Stimulated activated CD8-positive, alpha-beta memory T cell treated with anti-CD3 and anti-CD28 coated beads, Interleukin-7, amount 100 ng/mL, for 48 hours (primary cell): ENCODE measurements at regions not wholly inside any gene's neighbourhood (a gene's known extent, or its start where the extent isn't known, plus 50 kb on each side); places are given as distances from the start of the nearest gene placed in this dataset.
"Not testable (repeated sequence)": the region's sequence is repeated elsewhere in the genome, so short reads cannot be mapped to it uniquely, and the experiment has no call there.

Experiments
- DNase-seq, 2 donors: peaks; one replicate each; pipeline ENCODE4 v3.0.0-alpha.2; 2020; ENCODE audit warnings: low read depth in 1 of 2; ENCODE audit errors: extremely low read depth in 1 of 2

DNA sequence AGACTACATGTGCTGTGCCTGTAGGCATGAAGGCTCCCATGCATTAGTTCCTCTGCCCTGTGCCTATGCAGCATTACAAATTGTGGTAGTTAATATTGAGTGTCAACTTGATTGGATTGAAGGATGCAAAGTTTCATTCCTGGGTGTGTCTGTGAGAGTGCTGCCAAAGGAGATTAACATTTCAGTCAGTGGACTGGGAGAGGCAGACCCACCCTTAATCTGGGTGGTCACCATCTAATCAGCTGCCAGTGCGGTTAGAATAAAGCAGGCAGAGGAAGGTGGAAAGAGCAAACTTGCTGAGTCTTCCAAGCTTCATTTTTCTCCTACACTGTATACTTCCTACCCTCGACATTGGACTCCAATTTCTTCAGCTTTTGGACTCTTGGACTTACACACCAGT is 460.2 kb upstream of the SMIM31 start:
- no peak for DNase-seq

DNA sequence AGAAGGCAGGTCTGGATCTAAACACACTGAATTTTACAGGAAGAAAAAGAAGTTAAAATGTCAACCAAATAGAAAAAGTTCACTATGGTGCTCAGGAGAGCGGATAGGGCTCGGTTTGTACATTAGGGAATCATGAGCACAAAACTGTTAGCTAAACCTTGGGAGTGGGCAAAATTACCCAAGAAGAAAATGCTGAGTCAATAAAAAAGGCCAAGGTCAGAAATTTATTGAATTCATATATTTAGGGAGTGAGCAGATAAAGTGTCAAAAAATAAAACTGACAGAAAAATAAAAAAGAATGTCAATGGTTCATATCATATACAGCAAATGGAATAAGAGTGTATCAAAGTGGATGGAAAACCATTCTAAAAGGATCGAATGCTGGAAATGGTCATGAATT is 452.5 kb upstream of the SMIM31 start:
- DNase-seq, result no peak

DNA sequence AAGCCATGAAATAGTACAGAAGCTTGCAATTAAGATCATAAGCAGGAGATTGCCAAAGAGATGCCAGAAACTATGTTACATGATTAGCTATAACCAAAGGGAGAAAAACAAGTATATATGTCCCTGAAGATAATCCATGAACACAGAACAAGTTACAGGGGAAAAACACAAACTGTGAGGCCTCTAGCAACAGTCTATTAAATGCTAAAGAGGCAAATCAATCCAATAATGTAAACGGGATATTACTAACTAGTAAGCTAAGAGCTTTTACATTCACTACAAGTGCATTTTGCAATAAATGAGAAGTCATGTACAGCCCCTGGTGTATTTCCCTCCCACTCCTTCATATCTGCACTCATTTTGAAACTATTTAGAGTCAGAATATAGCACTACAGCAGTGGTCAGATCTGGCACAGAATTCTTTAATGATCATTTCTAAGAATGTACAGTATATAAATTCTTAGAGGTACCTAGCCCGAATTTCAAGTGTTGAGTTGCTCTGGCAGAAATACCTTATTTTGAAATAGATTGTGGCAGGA is 449.8 kb upstream of the SMIM31 start:
- no peak for DNase-seq

DNA sequence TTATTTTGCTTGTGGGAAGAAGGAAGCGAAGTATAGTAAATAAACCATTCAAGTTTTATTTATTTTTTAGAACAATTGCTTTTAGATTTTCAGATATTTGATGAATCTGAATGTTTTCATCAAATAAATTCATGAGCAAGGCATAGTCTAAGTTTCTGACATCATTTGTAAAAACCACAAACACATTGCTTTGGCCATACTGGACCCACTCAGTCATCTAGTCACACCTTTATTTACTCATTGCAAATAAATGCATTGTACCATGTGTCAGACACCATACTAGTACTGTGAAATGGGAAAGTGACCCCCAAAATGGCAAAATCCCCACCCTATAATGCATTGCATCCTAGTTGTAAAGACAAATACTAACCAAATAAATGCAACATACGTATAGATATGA is 449.1 kb upstream of the SMIM31 start:
- no peak for DNase-seq

DNA sequence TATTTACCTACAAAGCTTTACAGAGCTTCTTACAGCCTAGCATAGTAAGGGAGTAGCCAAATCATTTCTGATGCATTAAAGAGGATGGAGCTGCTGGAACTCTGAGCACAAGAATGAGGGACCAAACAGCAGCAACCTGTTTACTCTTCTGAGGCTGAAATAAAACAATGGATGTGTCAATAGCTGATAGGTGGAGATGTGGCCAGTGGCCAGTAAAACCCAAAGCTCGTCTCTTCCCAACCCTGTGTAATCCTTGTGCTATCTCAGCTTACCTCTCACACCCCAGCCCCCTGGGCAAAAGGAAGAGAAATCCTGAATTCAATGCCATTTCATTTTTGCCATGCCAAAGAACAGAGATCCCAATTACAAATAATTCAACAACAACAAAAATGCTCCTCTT is 446.7 kb upstream of the SMIM31 start:
- DNase-seq, result no peak

DNA sequence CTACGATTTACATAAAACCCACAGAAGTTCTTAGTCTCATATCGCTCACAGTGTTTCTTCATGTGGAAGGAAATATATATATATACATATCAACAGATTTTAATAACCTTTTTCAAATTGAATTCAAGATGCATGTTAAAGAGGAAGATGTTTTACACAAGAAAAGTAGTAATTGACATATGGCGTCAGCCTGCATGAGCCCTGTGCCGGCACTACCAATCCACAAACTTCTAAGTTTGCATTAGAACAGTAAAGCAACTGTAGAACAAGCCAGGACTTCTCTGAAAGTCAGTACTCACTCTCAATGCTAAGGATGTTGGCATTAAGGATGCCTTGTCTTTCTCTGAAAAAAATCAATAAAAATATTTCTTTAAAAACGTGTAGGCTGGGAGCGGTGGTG is 441.3 kb upstream of the SMIM31 start:
- no peak for DNase-seq

DNA sequence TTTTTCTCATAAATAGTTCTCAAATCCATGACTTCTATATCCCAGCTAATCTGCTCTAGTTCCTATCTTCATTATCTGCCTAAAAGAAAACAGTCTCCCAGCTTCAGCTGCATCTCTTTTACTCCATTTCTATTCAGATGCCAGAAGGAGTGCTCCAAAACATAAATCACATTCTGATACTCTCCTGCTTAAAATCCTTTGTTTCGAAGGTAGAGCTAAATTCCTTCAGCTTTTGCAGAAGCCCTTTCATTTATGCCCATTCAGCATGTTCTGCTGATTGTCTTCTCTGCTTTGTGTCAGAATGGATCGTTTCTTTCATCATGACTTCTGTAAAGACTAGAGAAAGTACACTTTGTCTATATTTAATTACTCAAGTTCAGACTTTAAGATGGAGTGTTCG is 440.1 kb upstream of the SMIM31 start:
- no peak for DNase-seq

DNA sequence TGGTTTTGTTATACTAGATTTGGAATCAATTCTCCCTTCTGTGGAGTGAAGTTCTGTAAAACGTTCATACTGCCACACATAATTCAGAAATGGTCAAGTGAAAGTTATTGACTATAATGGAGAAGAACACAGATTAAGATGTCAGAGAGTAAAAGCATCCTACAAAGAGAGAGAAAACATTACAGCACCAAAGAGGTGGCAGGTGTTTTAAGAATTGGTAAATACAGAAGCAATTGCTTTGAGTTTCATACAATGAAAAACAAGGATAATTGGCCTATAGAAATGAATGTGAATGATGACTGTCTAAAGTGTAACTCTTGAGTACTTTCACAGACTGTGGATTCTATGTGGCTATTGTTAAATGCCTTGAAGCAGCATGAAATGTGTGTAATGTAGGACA is 435.6 kb upstream of the SMIM31 start:
- DNase-seq, result no peak

DNA sequence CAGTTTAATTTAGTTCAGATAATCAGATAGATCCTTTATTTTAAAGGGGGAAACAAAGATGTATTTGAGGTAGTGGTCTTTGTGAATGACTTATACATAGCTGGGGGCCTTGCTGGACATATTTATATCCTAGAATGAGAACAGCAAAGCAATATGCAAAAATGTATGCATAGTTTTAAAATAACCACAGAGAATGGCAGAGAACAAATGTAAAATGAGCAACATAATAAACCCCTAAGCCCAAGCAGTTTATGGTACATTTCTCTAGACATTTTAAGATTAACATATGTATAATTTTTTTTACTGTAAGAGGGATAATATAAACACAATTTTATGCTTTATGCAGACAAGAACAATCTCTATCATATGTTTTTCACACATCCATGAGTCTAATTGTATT is 434.2 kb upstream of the SMIM31 start:
- no peak for DNase-seq

DNA sequence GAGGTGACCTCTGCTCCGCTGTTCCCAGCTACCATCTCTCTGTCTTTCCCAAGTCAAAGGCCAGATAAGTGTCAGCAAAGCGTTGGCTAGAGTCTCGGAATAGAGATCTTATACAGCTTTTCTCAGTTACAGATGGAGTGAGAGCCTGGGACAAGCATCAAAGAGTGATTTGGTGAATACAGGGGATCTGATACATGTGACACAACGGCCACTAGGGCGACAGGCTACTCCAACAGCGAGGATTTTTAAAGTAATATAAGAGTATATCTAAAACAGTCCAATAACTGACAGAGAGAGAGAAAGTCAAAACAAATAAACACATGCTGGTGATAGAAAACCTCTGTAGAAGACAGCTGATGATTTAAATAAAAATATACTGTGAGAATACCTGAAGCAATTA is 433.1 kb upstream of the SMIM31 start:
- no peak for DNase-seq

DNA sequence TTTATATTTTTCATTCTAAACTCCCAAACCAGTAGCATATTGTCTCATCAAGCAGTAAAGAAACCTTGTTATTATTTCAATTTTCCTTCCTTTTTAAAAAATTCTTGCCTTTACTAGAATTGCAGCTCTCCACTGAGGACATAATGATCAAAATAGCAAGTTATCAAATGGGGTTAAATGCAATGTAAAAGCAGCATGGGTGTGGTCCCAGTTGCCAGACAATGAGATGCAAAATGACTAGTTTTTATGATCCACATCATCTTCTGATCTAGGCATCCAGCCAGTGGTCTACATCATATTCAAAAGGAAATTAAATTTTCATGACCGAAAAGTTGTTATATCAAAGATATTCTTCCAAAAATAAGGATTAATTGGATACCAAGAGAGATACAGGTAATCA is 427.9 kb upstream of the SMIM31 start:
- no peak for DNase-seq

DNA sequence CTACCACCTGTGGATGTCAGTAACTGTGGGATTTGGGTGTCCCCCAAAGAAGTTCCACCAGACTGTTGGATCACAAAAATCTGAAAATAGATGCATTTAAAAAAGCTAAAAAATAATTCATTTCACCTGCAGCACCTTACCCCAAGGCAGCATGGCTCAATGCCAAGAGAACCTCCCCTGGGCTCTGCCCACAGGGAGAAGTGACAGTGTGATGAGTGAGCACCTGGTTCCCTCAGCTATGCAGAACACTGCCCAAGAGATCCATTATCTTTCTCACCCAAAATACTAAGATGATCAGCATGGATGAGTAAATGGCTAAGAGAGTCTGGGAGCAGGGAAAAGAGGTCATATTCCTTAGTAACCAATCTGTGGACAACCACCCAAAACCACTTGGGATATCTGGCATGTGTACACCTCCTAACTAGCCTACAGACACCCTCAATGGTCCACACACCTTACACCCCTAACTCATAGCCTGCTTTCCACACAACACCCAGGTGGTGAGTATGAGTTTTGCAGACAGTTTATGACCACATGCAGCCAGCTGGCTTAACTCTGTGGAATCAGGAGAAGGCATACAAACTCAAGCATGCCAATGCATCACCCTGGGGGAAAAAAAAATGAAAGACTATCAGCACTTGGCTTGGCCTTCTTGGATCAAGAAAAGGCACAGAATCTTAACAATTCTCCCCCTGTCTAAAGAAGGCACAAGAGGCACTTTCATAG is 416.5 kb upstream of the SMIM31 start:
- DNase-seq, result no peak

DNA sequence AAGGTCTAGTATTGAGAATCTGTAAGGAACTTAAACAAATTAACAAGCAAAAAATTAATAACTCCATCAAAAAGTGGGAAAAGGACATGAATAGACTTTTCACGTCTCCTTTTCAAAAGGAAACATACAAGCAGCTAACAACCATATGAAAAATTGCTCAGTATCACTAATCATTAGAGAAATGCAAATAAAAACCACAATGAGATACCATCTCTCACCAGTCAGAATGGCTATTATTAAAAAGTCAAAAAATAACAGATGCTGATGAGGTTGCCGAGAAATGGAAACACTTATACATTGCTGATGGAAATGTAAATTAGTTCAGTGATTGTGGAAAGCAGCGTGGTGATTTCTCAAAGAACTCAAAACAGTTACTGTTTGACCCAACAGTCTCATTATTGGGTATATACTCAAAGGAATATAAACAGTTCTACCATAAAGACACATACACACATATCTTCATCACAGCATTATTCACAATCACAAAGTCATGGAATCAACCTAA is 410.4 kb upstream of the SMIM31 start:
- no peak for DNase-seq

DNA sequence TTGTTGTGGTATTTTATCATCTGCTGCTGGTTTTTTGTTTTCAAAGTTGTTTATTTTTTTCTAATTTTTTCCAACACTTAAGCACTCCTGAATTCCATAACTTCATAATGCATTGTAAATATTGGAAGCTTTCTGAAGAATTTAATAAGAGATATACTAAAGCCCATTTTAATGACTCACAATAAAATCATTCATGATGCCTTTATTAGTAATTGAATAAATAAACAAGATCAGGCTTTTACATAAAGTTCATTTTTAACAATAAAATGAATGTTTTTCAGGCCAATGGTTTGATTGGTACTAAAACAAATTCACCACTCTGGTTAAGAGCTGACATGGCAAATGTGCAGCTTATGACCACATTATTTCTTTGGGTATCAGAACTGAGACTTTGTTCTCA is 408.2 kb upstream of the SMIM31 start:
- DNase-seq, result no peak

DNA sequence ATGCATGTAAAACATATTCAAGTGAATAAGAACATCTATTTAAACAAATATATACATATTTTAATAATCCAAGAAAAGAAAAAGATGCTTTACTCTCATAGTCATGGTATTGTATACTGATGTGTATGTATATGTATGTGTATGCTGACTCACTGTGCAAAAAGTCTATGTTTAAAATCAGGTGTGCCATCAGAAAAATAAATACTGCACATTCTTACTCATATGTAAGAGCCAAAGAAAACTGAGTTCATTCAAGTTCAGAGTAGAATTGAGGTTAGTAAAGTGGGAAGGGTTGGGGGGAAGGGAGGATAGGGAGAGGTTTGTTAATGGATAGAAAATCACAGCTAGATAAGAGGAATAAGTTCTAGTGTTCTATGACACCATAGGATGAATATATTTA is 403.9 kb upstream of the SMIM31 start:
- no peak for DNase-seq

DNA sequence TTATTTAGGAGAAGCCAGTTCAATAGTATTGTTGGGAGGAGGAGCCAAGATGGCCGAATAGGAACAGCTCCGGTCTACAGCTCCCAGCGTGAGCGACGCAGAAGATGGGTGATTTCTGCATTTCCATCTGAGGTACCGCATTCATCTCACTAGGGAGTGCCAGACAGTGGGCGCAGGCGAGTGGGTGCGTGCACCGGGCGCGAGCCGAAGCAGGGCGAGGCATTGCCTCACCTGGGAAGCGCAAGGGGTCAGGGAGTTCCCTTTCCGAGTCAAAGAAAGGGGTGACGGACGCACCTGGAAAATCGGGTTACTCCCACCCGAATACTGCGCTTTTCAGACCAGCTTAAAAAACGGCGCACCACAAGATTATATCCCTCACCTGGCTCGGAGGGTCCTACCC is 403.2 kb upstream of the SMIM31 start:
- DNase-seq, result not testable (repeated sequence)

DNA sequence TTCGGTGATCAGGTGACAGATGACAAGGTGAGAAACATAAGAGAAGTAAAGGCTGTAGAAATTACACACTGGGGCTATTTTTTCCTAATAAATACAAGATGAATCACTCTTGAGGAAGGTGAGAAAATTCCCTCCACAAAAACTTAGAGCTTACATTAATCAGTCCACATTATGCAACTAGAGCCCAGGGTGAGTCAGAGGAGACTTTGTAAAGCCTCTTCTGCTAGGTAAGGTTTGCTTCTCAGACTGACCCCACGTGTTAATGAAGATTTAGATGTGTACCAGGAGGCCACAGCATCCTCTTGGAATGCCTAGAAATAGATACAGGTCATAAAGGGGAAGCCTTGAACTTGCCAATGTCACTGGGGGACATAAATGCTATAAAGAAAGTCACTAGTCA is 396.0 kb upstream of the SMIM31 start:
- DNase-seq, result no peak

DNA sequence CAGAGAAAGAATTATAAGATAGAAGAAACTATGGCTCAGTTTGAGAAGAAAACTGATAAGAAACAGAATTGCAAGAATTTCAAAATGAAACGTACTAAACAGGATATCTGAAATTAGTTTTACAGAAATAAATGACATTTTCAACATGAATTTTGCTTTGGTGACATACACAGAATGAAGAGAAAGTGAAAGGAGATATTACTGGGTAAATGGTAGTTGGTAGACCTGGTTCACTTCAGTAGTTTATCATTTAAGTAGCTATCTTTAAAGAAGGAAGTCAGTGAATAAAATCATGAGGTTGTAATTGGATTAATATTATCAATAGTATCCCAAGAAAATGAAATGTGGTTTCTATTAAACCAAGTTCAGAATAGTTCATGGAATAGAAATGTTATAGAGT is 395.5 kb upstream of the SMIM31 start:
- DNase-seq, result no peak

DNA sequence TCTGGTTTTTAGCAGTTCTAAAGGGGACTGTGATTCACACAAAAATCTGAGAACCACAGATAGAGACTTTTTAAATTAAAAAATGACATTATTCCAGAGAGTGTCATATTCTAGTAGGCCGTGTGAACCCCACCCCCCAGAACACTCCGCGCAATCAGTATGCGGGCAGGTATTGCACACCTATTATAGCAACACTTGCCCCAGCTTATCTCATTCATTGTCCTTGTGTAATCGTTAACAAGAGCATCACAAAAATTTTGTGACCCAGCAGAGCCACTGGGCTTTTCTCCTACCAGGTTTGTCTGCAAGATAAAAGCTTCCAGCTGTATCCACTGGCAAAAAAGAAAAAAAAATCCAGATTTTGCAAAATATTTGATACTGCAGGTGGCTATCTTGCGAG is 394.1 kb upstream of the SMIM31 start:
- no peak for DNase-seq

DNA sequence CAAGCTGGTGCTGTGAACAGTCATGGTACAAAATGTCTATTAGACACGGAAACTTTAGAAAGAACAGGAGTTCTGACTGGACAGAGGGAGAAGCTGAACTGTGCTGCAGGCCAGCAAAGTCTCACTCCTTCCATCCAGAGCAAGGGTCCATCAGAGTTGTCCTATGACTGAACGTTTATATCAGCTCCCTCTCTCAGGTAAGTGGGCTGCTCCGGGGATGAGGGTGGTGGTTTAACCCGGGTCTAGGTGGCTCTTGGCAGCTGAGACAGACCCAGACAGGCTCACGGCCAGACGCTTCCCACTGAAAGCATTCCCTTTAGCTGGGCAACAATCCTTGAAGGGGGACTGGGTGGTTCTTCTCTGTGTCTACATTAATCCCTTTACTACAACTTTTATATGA is 385.0 kb upstream of the SMIM31 start:
- no peak for DNase-seq

DNA sequence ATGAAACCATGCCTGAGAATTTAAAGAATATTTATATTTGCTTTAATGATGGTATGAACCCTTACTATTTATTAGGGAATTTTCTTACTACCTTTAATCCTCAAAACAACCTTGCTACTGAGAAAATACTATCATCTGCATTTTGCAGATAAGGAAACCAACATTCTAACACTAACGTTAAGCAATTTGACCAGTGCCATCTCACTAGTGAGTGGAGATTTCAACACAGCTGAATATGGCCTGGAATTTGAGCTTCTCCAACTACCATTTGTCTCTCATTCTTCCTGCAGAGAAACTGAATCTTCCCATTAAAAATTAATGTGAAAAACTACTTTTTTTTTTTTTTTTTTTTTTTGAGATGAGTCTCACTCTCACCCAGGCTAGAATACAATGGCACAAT is 380.9 kb upstream of the SMIM31 start:
- no peak for DNase-seq

DNA sequence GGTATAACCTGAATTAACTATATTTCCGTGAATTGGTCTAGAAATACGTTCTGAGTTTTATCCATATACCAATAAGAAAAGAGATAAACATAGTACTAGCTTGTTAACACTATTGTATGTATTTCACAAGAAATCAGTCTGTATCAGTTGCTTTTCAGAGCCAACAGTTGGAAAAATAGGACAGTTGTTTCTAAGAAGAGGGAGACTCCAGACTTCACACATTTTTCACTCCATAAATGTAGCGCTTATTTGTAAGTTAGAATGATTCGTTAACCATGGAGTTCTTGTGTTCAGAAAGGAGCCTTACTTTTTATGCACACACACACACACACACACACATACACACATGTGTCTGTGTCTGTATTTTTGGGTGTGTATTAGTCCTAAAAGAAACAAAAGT is 376.7 kb upstream of the SMIM31 start:
- DNase-seq, result no peak

DNA sequence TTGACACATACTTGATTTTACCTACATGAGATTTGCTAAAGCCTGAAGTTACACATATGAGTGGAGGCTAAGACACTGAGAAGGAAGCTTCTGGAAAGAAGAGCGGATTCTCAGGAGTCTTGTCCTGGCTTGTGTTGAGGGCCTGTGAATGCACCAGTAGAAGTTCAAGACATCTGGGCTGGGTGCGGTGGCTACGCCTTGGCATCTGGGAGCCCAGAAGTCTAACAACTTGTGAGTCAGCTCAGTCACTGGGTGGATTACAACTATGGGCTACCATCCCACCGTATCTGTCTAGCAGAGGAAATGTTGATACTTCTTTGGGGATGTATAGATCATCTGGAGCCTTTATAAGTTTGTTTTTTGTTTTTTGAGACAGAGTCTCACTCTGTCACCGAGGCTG is 375.6 kb upstream of the SMIM31 start:
- no peak for DNase-seq
